SK-N-SH (cell line): ENCODE measurements at regions not wholly inside any gene's neighbourhood (a gene's known extent, or its start where the extent isn't known, plus 50 kb on each side); places are given as distances from the start of the nearest gene placed in this dataset.

Experiments
- CTCF ChIA-PET: fragments of 300-600, 350-600 bp; formaldehyde crosslinking; extraction: SDS; loops from one replicate; lab custom pipeline; 2021; lab: Yijun Ruan, JAX
- POLR2A ChIA-PET: fragments of 350-600 bp; sonication (Branson Sonifier 250); formaldehyde crosslinking; extraction: SDS; loops from one replicate; lab custom pipeline; 2020; ENCODE audit warnings: antibody characterized with exemption, inconsistent platforms; lab: Yijun Ruan, JAX
- DNase-seq: peaks from one replicate; pipeline ENCODE4 v3.0.0; 2012
- H2AFZ ChIP-seq: fragments of 200-600 bp; sonication (generic); 2 replicates; pipeline ENCODE4 v1.8.1; 2016; ENCODE audit warnings: antibody characterized with exemption, mild to moderate bottlenecking, low read depth
- H3F3A ChIP-seq: fragments of 200-600 bp; sonication (generic); replicated peaks from 2 replicates; pipeline ENCODE3; 2016; ENCODE audit warnings: antibody characterized with exemption, mild to moderate bottlenecking; ENCODE audit not compliant: insufficient read depth
- H3K27ac ChIP-seq, 2 experiments: fragments of 200-500 bp in 1 of 2; fragments of 200-600 bp in 1 of 2; sonication (Bioruptor generic) in 1 of 2; sonication (generic), shearing (Covaris generic) in 1 of 2; 2 replicates each; pipeline versions ENCODE4 v1.5.1 to v1.6.1; 2014 to 2016; ENCODE audit warnings: low read depth in 2 of 2, inconsistent platforms in 1 of 2, low read length in 1 of 2, mild to moderate bottlenecking in 1 of 2, mixed read lengths in 1 of 2
- H3K27me3 ChIP-seq: fragments of 200-600 bp; sonication (generic), shearing (Covaris generic); 2 replicates; pipeline ENCODE4 v1.6.1; 2016; ENCODE audit warnings: mixed run types; ENCODE audit not compliant: insufficient read depth
- H3K36me3 ChIP-seq, 2 experiments: fragments of 200-500 bp in 1 of 2; fragments of 200-600 bp in 1 of 2; sonication (Bioruptor generic) in 1 of 2; sonication (generic) in 1 of 2; replicated peaks in 1 of 2; 2 replicates each; pipeline versions ENCODE3 to v1.5.1; 2014 to 2016; ENCODE audit warnings: low read length in 1 of 2, mild to moderate bottlenecking in 1 of 2; ENCODE audit not compliant: insufficient read depth in 2 of 2, control insufficient read depth in 1 of 2
- H3K4me1 ChIP-seq, 2 experiments: fragments of 200-500 bp in 1 of 2; fragments of 200-600 bp in 1 of 2; sonication (Bioruptor generic) in 1 of 2; sonication (generic), shearing (Covaris generic) in 1 of 2; 2 replicates each; pipeline versions ENCODE4 v1.5.1 to v1.6.1; 2014 to 2016; ENCODE audit warnings: low read depth in 1 of 2, low read length in 1 of 2, mixed run types in 1 of 2; ENCODE audit not compliant: insufficient read depth in 2 of 2, control insufficient read depth in 1 of 2
- H3K4me2 ChIP-seq: fragments of 200-600 bp; sonication (generic), shearing (Covaris generic); 2 replicates; pipeline ENCODE4 v1.6.1; 2017; ENCODE audit warnings: mixed run types
- H3K4me3 ChIP-seq, 2 experiments: fragments of 200-500 bp in 1 of 2; fragments of 200-600 bp in 1 of 2; sonication (Bioruptor generic) in 1 of 2; sonication (generic), shearing (Covaris generic) in 1 of 2; 2 replicates each; pipeline versions ENCODE4 v1.5.1 to v1.8.1; 2014 to 2016; ENCODE audit warnings: low read depth in 2 of 2, inconsistent platforms in 1 of 2, low read length in 1 of 2, mild to moderate bottlenecking in 1 of 2, mixed read lengths in 1 of 2, moderate library complexity in 1 of 2
- H3K79me2 ChIP-seq: fragments of 200-600 bp; sonication (generic); 2 replicates; pipeline ENCODE4 v1.8.1; 2017; ENCODE audit warnings: mild to moderate bottlenecking; ENCODE audit not compliant: insufficient read depth
- H3K9ac ChIP-seq: fragments of 200-600 bp; sonication (generic); 2 replicates; pipeline ENCODE4 v1.6.1; 2017; ENCODE audit warnings: mixed run types
- H3K9me2 ChIP-seq: fragments of 200-600 bp; sonication (generic); 2 replicates; pipeline ENCODE4 v1.6.1; 2017; ENCODE audit warnings: mixed run types
- H3K9me3 ChIP-seq: fragments of 200-600 bp; sonication (generic); 2 replicates; pipeline ENCODE4 v1.6.1; 2017; ENCODE audit warnings: mixed run types, mild to moderate bottlenecking, moderate library complexity
- H4K20me1 ChIP-seq: fragments of 200-600 bp; sonication (generic); 2 replicates; pipeline ENCODE4 v1.6.1; 2017; ENCODE audit warnings: mild to moderate bottlenecking, mixed run types; ENCODE audit not compliant: insufficient read depth
- CHD2 ChIP-seq: fragments of 150-350 bp; IDR thresholded peaks from 2 replicates; pipeline ENCODE4 v1.6.1; 2018; ENCODE audit warnings: low read length; ENCODE audit not compliant: partially characterized antibody
- CTCF ChIP-seq: fragments of 200-600 bp; sonication (generic); IDR thresholded peaks from 2 replicates; pipeline ENCODE4 v1.6.1; 2017; ENCODE audit warnings: antibody characterized with exemption, mild to moderate bottlenecking, moderate library complexity
- FOSL2 ChIP-seq: IDR thresholded peaks from 2 replicates; pipeline ENCODE4 v1.4.0; 2012; ENCODE audit warnings: low read depth, mild to moderate bottlenecking, moderate library complexity, borderline replicate concordance
- FOXJ3 ChIP-seq: sonication (generic); formaldehyde crosslinking; IDR thresholded peaks from 2 replicates; pipeline ENCODE4 v1.5.1; 2020; ENCODE audit warnings: mild to moderate bottlenecking, missing genetic modification reagents
- FOXM1 ChIP-seq: IDR thresholded peaks from 2 replicates; pipeline ENCODE4 v1.4.0; 2012; ENCODE audit warnings: low read depth, mild to moderate bottlenecking
- JUND ChIP-seq: IDR thresholded peaks from 2 replicates; pipeline ENCODE4 v1.4.0; 2012
- MEF2A ChIP-seq: IDR thresholded peaks from 2 replicates; pipeline ENCODE4 v1.4.0; 2012; ENCODE audit warnings: low read depth, borderline replicate concordance
- NFIC ChIP-seq: IDR thresholded peaks from 2 replicates; pipeline ENCODE4 v1.4.0; 2012; ENCODE audit warnings: borderline replicate concordance
- NRF1 ChIP-seq: IDR thresholded peaks from 2 replicates; pipeline ENCODE4 v1.6.1; 2012; ENCODE audit warnings: low read depth, mild to moderate bottlenecking, low read length
- RAD21 ChIP-seq: IDR thresholded peaks from 2 replicates; pipeline ENCODE4 v1.6.1; 2012; ENCODE audit warnings: mild to moderate bottlenecking, low read length
- RCOR1 ChIP-seq: fragments of 150-350 bp; IDR thresholded peaks from 2 replicates; pipeline ENCODE4 v1.6.1; 2017; ENCODE audit warnings: antibody characterized with exemption, low read length
- RFX5 ChIP-seq: IDR thresholded peaks from 2 replicates; pipeline ENCODE4 v1.6.1; 2012; ENCODE audit warnings: mild to moderate bottlenecking, improper control_type of control experiment, low read length
- RXRA ChIP-seq: IDR thresholded peaks from 2 replicates; pipeline ENCODE4 v1.4.0; 2012; ENCODE audit warnings: low read depth, mild to moderate bottlenecking, borderline replicate concordance
- SIN3A ChIP-seq: IDR thresholded peaks from 2 replicates; pipeline ENCODE4 v1.6.1; 2012; ENCODE audit warnings: low read depth, mild to moderate bottlenecking, low read length, moderate library complexity, borderline replicate concordance
- TEAD4 ChIP-seq: IDR thresholded peaks from 2 replicates; pipeline ENCODE4 v1.4.0; 2012; ENCODE audit warnings: mild to moderate bottlenecking, borderline replicate concordance; ENCODE audit not compliant: insufficient read depth
- USF1 ChIP-seq: IDR thresholded peaks from 2 replicates; pipeline ENCODE4 v1.4.0; 2012; ENCODE audit warnings: low read depth, borderline replicate concordance
- USF2 ChIP-seq: fragments of 150-350 bp; IDR thresholded peaks from 2 replicates; pipeline ENCODE4 v1.6.1; 2017; ENCODE audit warnings: antibody characterized with exemption, low read length, low read depth, borderline replicate concordance
- WGBS: methylation state at CpG from one replicate; pipeline ENCODE4 v1.1.6; 2017; ENCODE audit warnings: low lambda C conversion rate; 5-methylcytosine and 5-hydroxymethylcytosine counted together
- TF ChIP-seq, protein P1 (sequence below): IDR thresholded peaks from 2 replicates; pipeline ENCODE4; 2012

DNA sequence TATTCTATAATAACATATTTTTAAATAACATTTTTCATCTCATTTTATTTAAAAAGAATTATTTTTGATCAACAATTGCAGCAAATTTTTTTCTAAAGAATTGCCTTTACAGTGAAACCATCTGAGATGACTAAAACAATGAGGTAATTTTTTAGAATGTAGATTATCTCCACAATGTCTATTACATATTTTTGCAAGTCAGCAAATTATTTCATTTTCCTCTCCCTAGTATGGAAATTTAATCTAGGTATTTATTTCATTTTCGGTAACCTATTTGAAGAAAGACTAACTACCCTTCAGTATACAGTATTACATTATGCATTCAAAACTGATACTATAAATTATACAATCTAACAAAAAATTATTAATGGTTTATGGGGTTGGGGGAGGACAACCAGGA, 213.2 kb upstream of the SP4 start:
- ChIA-PET CTCF (no interaction called here), POLR2A (no interaction called here)
- no peak for TF ChIP-seq CTCF
- TF ChIP-seq FOXJ3 (CRISPR knock-in tag): no peak
- no peak for TF ChIP-seq CHD2
- no peaks in the 10 kb centered on the region for H3K9me3 ChIP-seq
- no peaks in the 10 kb centered on the region for H3K36me3 ChIP-seq
- no peaks in the 10 kb centered on the region for H3K4me1 ChIP-seq
- no peak overlapping the region; the same call in 1 of the 2 replicates for H2AFZ ChIP-seq
- H3K9ac ChIP-seq: no peak overlapping the region
- H3K27ac ChIP-seq: no peak overlapping the region
- no peaks in the 10 kb centered on the region for H3K79me2 ChIP-seq
- WGBS: 17% methylated on average over 1 of the region's 1 CpG
- no peaks in the 10 kb centered on the region for H3K9me2 ChIP-seq
- no peak overlapping the region for H3K4me3 ChIP-seq
- H4K20me1 ChIP-seq: no peaks in the 10 kb centered on the region
- no peaks in the 10 kb centered on the region for H3K27me3 ChIP-seq
- H3F3A ChIP-seq: no peaks in the 10 kb centered on the region
- no peak overlapping the region for H3K4me2 ChIP-seq
- no peak for DNase-seq

DNA sequence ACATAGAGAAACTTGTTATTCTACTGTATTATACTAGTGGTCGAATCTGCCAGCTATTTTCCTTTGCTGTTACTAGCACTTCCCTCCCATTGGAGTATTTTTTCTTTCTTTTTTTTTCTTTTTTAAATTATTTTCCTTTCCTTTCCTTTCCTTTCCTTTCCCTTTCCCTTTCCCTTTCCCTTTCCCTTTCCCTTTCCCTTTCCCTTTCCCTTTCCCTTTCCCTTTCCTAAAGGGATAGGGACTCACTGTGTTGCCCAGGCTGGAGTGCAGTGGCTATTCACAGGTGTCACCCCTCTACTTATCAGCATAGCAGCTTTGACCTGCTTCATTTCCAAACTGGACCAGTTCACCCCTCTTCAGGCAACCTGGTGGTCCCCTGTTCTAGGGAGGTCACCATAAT, 212.6 kb upstream of the SP4 start:
- WGBS: 0% methylated on average over 1 of the region's 1 CpG

More for the DNA sequence above, 212.6 kb upstream of the SP4 start:
- Histone ChIP-seq H3K4me3 (no peak overlapping the region), H3K9me3 (no peaks in the 10 kb centered on the region), H3K4me1 (no peaks in the 10 kb centered on the region), H3K36me3 (no peaks in the 10 kb centered on the region), H3K79me2 (no peaks in the 10 kb centered on the region), H3F3A (no peaks in the 10 kb centered on the region), H3K27me3 (no peaks in the 10 kb centered on the region), H3K9me2 (no peaks in the 10 kb centered on the region), H3K9ac (no peak overlapping the region), H2AFZ (no peak overlapping the region)
- POLR2A ChIA-PET: no interaction called here
- CTCF ChIA-PET: interaction anchor here (0.5 kb wide), 1 partner anchor 47 kb away, joined by 3 read pairs; no protein-coding TSS in a partner anchor
- TF ChIP-seq NRF1 (no peak), TEAD4 (no peak), NFIC (no peak), RXRA (no peak), MEF2A (no peak), RAD21 (no peak), CTCF (no peak), USF1 (no peak), JUND (no peak), USF2 (no peak), FOXM1 (no peak), SIN3A (no peak), RFX5 (no peak), FOSL2 (no peak), CHD2 (no peak), RCOR1 (no peak)
- TF ChIP-seq, protein P1, sequence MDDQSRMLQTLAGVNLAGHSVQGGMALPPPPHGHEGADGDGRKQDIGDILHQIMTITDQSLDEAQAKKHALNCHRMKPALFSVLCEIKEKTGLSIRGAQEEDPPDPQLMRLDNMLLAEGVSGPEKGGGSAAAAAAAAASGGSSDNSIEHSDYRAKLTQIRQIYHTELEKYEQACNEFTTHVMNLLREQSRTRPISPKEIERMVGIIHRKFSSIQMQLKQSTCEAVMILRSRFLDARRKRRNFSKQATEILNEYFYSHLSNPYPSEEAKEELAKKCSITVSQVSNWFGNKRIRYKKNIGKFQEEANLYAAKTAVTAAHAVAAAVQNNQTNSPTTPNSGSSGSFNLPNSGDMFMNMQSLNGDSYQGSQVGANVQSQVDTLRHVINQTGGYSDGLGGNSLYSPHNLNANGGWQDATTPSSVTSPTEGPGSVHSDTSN: no peak
- TF ChIP-seq, all 33 proteins: peak for 0
- no peaks in the 10 kb centered on the region for H4K20me1 ChIP-seq
- no peak overlapping the region for H3K27ac ChIP-seq
- no peak for DNase-seq
- H3K4me2 ChIP-seq: no peak overlapping the region
